GM19240 (cell line): ENCODE measurements at regions not wholly inside any gene's neighbourhood (a gene's known extent, or its start where the extent isn't known, plus 50 kb on each side); places are given as distances from the start of the nearest gene placed in this dataset.

Source experiments
- DNase-seq: peaks from one replicate; pipeline ENCODE4 v3.0.0; 2011; ENCODE audit warnings: low spot score; ENCODE audit not compliant: insufficient read length

DNA sequence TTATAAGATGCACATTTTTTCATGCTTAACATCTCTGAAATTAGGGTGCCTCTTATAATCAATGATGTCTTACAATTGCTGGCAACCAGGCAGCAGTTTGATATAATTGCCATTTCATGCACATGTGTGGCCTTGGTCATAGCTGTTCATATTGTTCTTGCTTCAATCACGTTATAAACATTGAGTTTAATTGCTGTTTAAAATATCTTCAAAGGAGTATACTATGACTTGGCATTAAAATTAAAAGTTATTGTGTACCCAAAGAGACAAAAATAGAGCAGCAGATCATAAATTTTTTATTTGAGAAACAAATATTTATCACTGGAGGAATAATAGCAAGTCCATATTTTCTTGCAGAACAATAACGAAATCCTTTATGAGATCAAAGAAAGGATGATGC lies 325.5 kb downstream of the LMX1A start:
- no peak for DNase-seq

GRCh38 chr1:165025805-165026204 lies 330.7 kb downstream of the LMX1A start:
- DNase-seq: no peak

DNA sequence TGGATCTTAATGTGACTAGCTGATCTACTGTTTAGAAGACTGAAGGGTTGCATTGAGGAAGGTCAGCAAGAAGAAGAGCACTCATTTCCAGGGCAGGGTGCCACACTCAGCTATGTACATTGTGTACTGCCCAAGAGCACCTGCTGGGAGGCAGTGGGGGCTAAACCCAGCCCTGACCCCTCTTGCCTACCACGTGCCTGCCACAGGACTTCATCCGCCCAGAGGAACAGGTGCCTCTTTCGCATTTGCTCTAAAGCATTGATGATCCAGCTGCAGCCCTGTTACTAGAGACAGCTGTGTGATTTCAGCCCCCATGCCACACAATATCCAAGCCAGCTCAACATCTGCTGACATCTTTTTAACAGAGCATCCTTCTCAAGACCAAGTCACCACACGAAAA lies 341.8 kb downstream of the LMX1A start:
- no peak for DNase-seq

DNA sequence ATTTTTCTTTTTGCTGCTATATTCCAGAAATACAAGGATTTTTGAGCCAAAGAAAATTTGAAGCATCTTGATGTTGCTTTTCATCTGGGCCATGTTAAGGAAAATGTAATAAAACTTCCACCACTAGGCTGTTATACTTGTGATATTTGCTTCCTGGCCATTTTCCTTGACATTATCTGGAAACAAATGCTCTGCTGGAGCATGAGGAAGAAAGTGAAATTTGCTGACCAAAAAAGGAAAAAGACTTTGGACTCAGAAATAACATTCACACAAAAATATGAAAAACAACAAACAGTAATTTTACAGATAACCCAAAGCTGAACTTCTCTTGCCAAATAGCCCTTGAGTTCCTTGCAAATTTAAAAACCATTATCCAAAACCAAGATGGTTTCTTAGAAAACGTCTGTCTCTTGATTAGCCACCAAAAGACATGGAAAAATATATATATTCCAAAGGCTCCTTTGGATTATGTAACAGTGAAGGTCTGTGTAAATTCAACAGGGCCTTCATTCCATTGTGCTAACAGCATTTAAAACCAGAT lies 344.5 kb downstream of the LMX1A start:
- no peak for DNase-seq

GRCh38 chr1:165011186-165011585 lies 345.3 kb downstream of the LMX1A start:
- DNase-seq: no peak

DNA sequence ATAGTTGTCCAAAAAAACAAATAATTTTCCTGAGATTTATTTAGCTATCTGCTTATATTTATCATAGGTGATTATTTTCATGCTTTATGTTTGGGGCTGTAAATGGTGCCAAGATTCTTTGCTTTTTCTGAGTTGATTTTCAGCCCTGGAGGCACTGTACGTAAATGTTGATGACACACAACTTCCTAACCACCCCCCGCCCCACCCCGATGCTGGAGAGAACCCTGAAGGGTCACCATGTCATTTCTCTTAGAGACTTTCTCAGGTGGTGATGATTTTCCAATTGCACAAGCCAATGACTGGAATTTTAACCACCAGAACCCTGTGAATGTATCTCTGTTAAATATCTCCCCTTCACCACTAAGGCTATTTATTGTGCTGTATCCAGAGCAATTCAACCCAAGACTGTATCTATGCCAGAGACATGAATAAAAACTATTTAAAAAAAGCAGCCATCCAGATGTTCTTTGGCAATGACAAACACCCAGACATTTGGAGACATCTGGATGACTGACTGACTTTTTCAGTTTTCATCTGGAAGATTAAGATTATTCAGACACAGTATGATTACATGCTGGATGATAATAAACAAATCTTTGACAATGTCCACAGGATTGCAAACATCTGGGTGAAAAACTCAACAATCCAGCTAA lies 346.0 kb downstream of the LMX1A start:
- DNase-seq: no peak

DNA sequence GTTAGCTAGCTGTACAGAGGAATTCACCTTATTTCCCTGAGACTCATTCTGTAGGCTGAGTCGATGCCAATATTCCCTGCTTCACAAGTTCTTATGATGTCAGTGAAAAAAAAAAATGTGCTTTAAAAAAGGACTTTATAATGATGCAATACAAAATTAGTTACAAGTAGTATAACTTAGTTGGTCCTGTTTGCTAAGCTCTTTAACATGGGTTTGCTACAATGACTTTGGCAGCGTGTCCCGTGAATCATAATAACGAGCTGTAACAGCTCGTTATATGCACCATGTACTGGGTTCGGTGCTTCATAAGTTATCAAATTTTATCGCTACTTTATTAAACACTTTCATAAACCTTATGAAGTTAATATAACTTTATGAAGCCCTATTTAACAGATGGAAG lies 349.7 kb downstream of the LMX1A start:
- DNase-seq: no peak

DNA sequence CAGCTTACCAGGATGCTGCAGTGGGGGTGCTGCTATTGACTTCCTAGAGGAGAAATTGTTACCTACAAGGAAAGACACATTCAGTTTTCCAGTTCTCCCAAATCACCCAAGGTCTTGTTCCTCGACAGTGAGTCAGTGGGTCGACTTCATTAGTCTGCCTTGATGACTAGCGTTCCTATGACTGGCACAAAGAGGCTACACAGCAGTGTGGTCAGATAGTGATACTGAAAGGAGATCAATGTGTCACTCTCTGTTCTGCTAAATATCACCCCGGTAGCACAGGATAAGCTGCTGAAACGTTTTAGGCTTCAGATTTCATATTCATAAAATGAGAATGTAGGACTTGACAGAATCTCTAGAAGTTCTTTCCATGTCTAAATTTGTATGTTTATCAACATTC lies 357.4 kb downstream of the LMX1A start:
- DNase-seq: no peak

DNA sequence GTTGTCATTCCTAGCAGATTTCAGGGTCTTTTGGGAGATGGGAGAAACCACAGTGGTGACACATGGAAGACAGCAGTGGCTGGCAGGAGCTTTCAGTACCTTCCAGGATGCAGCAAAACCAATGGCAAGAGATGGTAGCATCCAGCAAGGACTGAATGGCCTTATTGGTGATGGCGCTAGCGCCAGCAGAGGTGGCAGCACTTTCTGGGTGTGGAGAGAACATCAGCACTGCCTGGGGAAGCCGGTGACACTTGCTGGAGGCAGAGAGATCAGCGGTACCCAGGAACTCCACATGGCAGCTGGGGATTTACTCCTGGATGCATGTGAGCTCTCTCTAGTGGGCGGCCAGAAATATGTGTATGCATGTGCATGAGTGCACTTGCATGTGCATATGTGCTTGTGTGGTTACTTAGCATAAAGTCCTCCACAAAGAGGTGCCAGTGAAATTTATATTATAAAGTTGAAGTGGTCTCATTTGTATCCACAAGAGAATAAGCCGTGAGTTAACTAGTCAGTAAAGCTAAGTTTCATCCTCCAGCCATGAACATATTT lies 364.7 kb downstream of the LMX1A start:
- DNase-seq: no peak

DNA sequence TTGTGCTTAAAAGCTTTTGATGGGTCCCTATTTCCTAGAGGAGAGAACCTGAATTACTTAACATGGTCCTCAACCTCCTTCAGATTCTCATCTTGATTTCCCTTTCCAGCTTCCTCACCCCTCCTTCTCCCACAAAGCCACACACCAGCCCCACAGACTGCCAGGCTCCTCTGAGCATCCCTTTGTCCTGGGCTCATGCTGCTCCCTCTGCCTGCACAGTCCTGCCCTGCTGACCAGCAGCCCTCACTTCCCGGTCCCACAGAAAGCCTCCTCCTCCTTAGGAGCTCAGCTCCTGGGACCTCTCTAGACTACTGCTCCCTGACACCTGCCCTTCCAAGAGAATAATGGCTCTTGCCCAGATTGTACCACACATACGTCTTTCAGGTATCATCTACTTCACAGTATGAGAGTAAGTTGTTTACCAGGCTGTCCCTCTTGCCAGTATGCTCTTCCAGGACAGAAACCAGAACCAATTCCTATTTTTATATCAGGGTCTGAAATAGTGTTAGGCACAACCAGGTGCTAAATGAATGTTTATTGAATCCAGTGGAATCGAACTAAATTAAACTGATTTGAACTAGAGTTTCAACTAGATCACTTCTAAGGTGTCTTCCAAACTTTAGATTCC lies 373.4 kb downstream of the LMX1A start:
- no peak for DNase-seq

DNA sequence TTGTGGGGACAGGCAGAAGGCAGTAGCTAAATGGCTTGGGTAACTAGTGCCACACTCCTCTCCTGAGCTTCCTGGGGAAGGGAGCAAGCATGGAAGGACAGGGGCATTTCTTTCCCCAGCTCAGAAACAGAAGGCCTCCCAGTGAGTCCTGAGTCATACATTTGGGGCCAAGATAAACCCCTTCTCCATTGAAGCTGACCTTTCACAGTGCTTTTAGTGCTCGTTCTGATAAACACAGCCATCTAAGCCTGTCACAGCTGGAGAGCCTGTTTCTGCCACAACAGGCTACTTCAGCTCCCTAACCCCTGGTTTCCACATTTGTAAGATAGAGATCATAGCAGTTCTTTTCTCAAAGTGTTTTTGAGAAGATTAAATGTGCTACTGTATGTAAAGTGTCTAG lies 374.0 kb downstream of the LMX1A start:
- DNase-seq: no peak

GRCh38 chr1:164977561-164977960 lies 379.0 kb downstream of the LMX1A start:
- no peak for DNase-seq

GRCh38 chr1:164971921-164972415 lies 384.5 kb downstream of the LMX1A start:
- DNase-seq: no peak

DNA sequence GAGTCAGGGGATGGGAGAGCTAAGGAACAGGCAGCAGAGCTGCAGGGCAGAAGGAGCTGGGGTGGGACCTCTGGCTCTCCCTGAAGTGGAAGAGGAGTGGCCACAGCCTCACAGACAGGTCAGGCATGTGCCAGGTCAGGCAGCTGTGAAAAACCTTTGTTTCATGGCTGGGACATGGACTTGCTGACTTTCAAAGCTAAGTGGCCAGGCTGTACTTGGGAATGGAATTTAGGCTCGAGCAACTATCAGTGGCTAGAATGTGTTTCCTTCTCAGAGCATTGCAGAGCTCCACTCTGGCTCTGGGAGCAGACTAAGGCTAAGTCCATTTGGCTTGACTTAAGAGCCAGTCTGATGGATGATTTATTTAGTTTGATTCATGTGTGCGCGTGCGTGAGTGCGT lies 385.1 kb downstream of the LMX1A start:
- no peak for DNase-seq

DNA sequence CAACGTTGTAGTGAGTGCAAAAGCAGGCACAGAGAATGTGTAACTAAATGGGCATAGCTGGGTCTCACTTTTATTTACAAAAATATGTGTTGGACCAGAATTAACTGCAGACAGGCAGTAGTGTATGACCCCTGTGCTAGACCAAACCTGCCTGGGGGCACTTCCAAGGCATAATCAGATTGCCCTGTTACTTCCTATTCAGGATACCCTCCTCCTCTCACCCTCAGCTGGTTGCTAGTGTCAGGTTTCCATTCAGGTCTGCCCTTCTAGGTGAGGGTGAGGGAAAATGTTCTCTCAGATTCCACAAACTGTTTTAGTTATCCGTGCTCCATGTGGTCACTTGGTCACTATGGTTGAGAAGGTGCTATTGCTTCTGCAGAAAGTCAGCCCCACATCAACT lies 387.3 kb downstream of the LMX1A start:
- DNase-seq: no peak

DNA sequence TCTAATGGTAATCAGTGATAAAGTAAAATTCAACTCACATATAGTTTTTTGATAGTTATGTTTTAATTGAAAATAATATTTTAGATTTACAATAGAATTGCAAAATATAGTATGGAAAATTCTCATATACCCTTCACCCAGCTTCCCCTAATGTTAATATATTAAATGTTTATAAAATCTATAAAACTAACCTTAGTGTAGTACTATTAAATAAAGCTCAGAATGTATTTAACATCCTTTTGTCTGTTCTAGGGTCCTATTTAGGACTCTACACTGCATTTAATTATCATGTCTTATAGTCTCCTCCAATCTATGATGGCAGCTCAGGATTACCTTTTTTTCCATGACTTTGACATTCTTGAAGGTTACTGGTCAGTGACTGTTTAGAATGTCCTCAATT lies 389.2 kb downstream of the LMX1A start:
- DNase-seq: no peak

DNA sequence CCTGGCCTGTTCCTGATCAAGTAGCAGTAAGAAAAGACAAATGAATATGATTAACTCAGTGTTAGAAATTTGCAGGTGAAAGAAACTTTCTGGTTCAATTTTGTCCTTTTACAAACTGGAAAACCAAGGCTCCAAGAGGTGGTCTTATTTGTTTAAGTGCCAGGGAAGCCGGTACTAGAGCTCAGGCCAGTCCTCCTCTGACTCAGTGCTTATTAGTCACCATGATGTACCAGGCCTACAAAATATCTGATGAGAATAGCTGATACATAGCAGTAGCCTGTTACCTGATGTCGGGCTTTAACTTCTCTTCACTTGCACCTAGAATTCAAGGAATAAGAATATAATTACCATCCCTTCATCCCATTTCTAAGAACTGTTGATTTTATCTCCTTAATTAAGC lies 394.8 kb downstream of the LMX1A start:
- no peak for DNase-seq

GRCh38 chr1:164958982-164959768 lies 397.3 kb downstream of the LMX1A start:
- DNase-seq: no peak

- DNase-seq: no peak
These were observed 394.8 kb downstream of the PBX1 start for GRCh38 chr1:164953815-164954214.

GRCh38 chr1:164953098-164953497 lies 394.1 kb downstream of the PBX1 start:
- DNase-seq: no peak

DNA sequence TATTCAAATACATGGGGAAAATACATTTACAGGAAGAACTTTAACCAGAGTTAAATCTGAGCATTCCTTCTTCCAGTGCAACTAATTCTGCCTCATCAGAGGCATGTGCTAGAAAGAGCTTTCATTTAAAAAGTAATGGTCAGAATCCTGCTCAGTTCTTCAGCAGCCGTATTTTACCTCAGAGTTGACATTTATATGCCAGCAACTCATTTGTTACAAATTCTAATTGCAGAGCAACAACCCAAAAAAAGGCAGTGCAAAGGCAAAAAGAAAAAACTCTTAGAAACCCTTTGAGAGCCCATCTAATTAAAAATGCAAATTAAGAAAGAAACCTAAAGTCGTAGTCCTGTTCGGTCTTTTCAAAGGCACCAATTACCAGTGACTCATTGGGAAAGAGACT lies 392.5 kb downstream of the PBX1 start:
- no peak for DNase-seq

GRCh38 chr1:164950541-164950986 lies 391.6 kb downstream of the PBX1 start:
- no peak for DNase-seq
